HG03571 (cell line): ENCODE measurements at regions not wholly inside any gene's neighbourhood (a gene's known extent, or its start where the extent isn't known, plus 50 kb on each side); places are given as distances from the start of the nearest gene placed in this dataset.
"Not testable (repeated sequence)": the region's sequence is repeated elsewhere in the genome, so short reads cannot be mapped to it uniquely, and the experiment has no call there.

ENCODE experiments used
- ATAC-seq: cut with Tn5 transposase; IDR thresholded peaks from one replicate; pipeline ENCODE4 v1.9.1; 2021; ENCODE audit not compliant: unreplicated experiment

GRCh38 chr5:174997688-174998087, 273.3 kb downstream of the MSX2 start:
- ATAC-seq, result no peak

- no peak for ATAC-seq
Measured at GRCh38 chr5:174996941-174997340, 272.6 kb downstream of the MSX2 start.

- no peak for ATAC-seq
Measured at GRCh38 chr5:174995827-174996226, 271.4 kb downstream of the MSX2 start.

GRCh38 chr5:174991847-174992246, 267.5 kb downstream of the MSX2 start:
- no peak for ATAC-seq

GRCh38 chr5:174990909-174991308, 266.5 kb downstream of the MSX2 start:
- no peak for ATAC-seq

- ATAC-seq, result no peak
Measured at GRCh38 chr5:174987443-174988012, 263.1 kb downstream of the MSX2 start.

GRCh38 chr5:174984863-174985262, 260.5 kb downstream of the MSX2 start:
- no peak for ATAC-seq

GRCh38 chr5:174982485-174982884, 258.1 kb downstream of the MSX2 start:
- ATAC-seq, result no peak

GRCh38 chr5:174981416-174981815, 257.0 kb downstream of the MSX2 start:
- ATAC-seq, result no peak

- no peak for ATAC-seq
Measured at GRCh38 chr5:174980952-174981351, 256.6 kb downstream of the MSX2 start.

- ATAC-seq, result no peak
Measured at GRCh38 chr5:174972291-174972690, 247.9 kb downstream of the MSX2 start.

- ATAC-seq, result no peak
Measured at GRCh38 chr5:174971210-174971609, 246.8 kb downstream of the MSX2 start.

- no peak for ATAC-seq
Measured at GRCh38 chr5:174970502-174970901, 246.1 kb downstream of the MSX2 start.

- ATAC-seq, result no peak
Measured at GRCh38 chr5:174953871-174954270, 229.5 kb downstream of the MSX2 start.

- ATAC-seq, result peak; percentile 66
Measured at GRCh38 chr5:174951151-174951780, 226.9 kb downstream of the MSX2 start.

- ATAC-seq, result no peak
Measured at GRCh38 chr5:174947548-174947947, 223.2 kb downstream of the MSX2 start.

- ATAC-seq, result no peak
Measured at GRCh38 chr5:174945853-174946252, 221.5 kb downstream of the MSX2 start.

- no peak for ATAC-seq
Measured at GRCh38 chr5:174943785-174944184, 219.4 kb downstream of the MSX2 start.

GRCh38 chr5:174943002-174943401, 218.6 kb downstream of the MSX2 start:
- not testable (repeated sequence) for ATAC-seq

GRCh38 chr5:174937201-174938123, 213.1 kb downstream of the MSX2 start:
- no peak for ATAC-seq

GRCh38 chr5:174935854-174936474, 211.6 kb downstream of the MSX2 start:
- ATAC-seq, result no peak
